ENCODE measurements at regions not wholly inside any gene's neighbourhood (a gene's known extent, or its start where the extent isn't known, plus 50 kb on each side); places are given as distances from the start of the nearest gene placed in this dataset.
A peak's percentile ranks its signal among the peaks of the same experiment; 100 is the strongest.

GRCh38 chr6:7034055-7034454 lies 73.7 kb upstream of the RREB1 start:
- H3K9me3 Mint-ChIP-seq (ENCODE audit: low read depth) = no peaks in the 10 kb centered on the region
- no peak for TF ChIP-seq CTCF (IDR thresholded peaks at IDR 0.05; ENCODE audit: unreplicated experiment)
- H3K27ac Mint-ChIP-seq = no peak overlapping the region
- no peak overlapping the region for H3K4me3 Mint-ChIP-seq (ENCODE audit: low read depth)
- no peaks in the 10 kb centered on the region for H3K36me3 Mint-ChIP-seq (ENCODE audit: insufficient read depth)
- no peak for DNase-seq (ENCODE audit: low spot score, unreplicated experiment)
- peaks cover 8% of the 10 kb centered on the region for H3K4me1 Mint-ChIP-seq (ENCODE audit: low read depth)
- peaks cover 6% of the 10 kb centered on the region for H3K27me3 Mint-ChIP-seq

GRCh38 chr6:7035837-7036249 lies 71.9 kb upstream of the RREB1 start:
- no peak for DNase-seq (ENCODE audit: low spot score, unreplicated experiment)
- peaks cover 6% of the 10 kb centered on the region for H3K27me3 Mint-ChIP-seq
- H3K9me3 Mint-ChIP-seq (ENCODE audit: low read depth) = no peaks in the 10 kb centered on the region

GRCh38 chr6:7041511-7042026 lies 66.2 kb upstream of the RREB1 start:
- Mint-ChIP-seq H3K9me3 (ENCODE audit: low read depth) (no peaks in the 10 kb centered on the region), H3K27ac (no peak overlapping the region), H3K27me3 (no peaks in the 10 kb centered on the region), H3K36me3 (ENCODE audit: insufficient read depth) (no peaks in the 10 kb centered on the region), H3K4me1 (ENCODE audit: low read depth) (peaks cover 19% of the 10 kb centered on the region), H3K4me3 (ENCODE audit: low read depth) (no peak overlapping the region)
- no peak for TF ChIP-seq CTCF (IDR thresholded peaks at IDR 0.05; ENCODE audit: unreplicated experiment)
- DNase-seq (ENCODE audit: low spot score, unreplicated experiment) = no peak

More at GRCh38 chr6:7035837-7036249, 71.9 kb upstream of the RREB1 start:
- no peak for TF ChIP-seq CTCF (IDR thresholded peaks at IDR 0.05; ENCODE audit: unreplicated experiment)
- Mint-ChIP-seq H3K4me1 (ENCODE audit: low read depth) (no peaks in the 10 kb centered on the region), H3K4me3 (ENCODE audit: low read depth) (no peak overlapping the region), H3K36me3 (ENCODE audit: insufficient read depth) (no peaks in the 10 kb centered on the region), H3K27ac (no peak overlapping the region)

- no peak for TF ChIP-seq CTCF (IDR thresholded peaks at IDR 0.05; ENCODE audit: unreplicated experiment)
- no peaks in the 10 kb centered on the region for H3K9me3 Mint-ChIP-seq (ENCODE audit: low read depth)
- no peak for DNase-seq (ENCODE audit: low spot score, unreplicated experiment)
- no peaks in the 10 kb centered on the region for H3K36me3 Mint-ChIP-seq (ENCODE audit: insufficient read depth)
- H3K27ac Mint-ChIP-seq = no peak overlapping the region
- H3K27me3 Mint-ChIP-seq = no peaks in the 10 kb centered on the region
- peaks cover 21% of the 10 kb centered on the region for H3K4me1 Mint-ChIP-seq (ENCODE audit: low read depth)
- H3K4me3 Mint-ChIP-seq (ENCODE audit: low read depth) = no peak overlapping the region
These were observed 65.6 kb upstream of the RREB1 start for GRCh38 chr6:7042056-7042653.

GRCh38 chr6:7042654-7043545 lies 64.9 kb upstream of the RREB1 start:
- H3K27ac Mint-ChIP-seq = peak overlapping the region; percentile 72
- no peak for TF ChIP-seq CTCF (IDR thresholded peaks at IDR 0.05; ENCODE audit: unreplicated experiment)
- peaks cover 21% of the 10 kb centered on the region for H3K4me1 Mint-ChIP-seq (ENCODE audit: low read depth)
- no peaks in the 10 kb centered on the region for H3K36me3 Mint-ChIP-seq (ENCODE audit: insufficient read depth)
- no peaks in the 10 kb centered on the region for H3K27me3 Mint-ChIP-seq
- DNase-seq (ENCODE audit: low spot score, unreplicated experiment) = no peak
- no peaks in the 10 kb centered on the region for H3K9me3 Mint-ChIP-seq (ENCODE audit: low read depth)
- H3K4me3 Mint-ChIP-seq (ENCODE audit: low read depth) = no peak overlapping the region

Data from progenitor cell of endocrine pancreas (in vitro differentiated cells).